Stimulated activated CD4-positive, alpha-beta T cell treated with anti-CD3 and anti-CD28 coated beads, Interleukin-2, amount 100 ng/mL, for 4 hours (primary cell): ENCODE measurements at regions not wholly inside any gene's neighbourhood (a gene's known extent, or its start where the extent isn't known, plus 50 kb on each side); places are given as distances from the start of the nearest gene placed in this dataset.

Experiments
- DNase-seq: peaks from one replicate; pipeline ENCODE4 v3.0.0-alpha.2; 2020; ENCODE audit warnings: low read depth

GRCh38 chr9:73655363-73655762 is 503.7 kb downstream of the ANXA1 start:
- no peak for DNase-seq

- no peak for DNase-seq
Measured at GRCh38 chr9:73655831-73656230, 504.2 kb downstream of the ANXA1 start.

- no peak for DNase-seq
Measured at GRCh38 chr9:73665253-73665652, 513.6 kb downstream of the ANXA1 start.

- no peak for DNase-seq
Measured at GRCh38 chr9:73667749-73668148, 516.1 kb downstream of the ANXA1 start.

GRCh38 chr9:73680831-73681230 is 529.2 kb downstream of the ANXA1 start:
- no peak for DNase-seq

- no peak for DNase-seq
Measured at GRCh38 chr9:73682789-73683188, 531.1 kb downstream of the ANXA1 start.

GRCh38 chr9:73683862-73684591 is 532.4 kb downstream of the ANXA1 start:
- DNase-seq, result no peak

GRCh38 chr9:73684601-73685000 is 532.9 kb downstream of the ANXA1 start:
- DNase-seq, result no peak

- no peak for DNase-seq
Measured at GRCh38 chr9:73685786-73686185, 534.1 kb downstream of the ANXA1 start.

GRCh38 chr9:73689051-73689870 is 537.6 kb downstream of the ANXA1 start:
- DNase-seq, result no peak

GRCh38 chr9:73701415-73702057 is 549.9 kb downstream of the ANXA1 start:
- no peak for DNase-seq

GRCh38 chr9:73714294-73714693 is 562.6 kb downstream of the ANXA1 start:
- DNase-seq, result no peak

GRCh38 chr9:73715591-73715990 is 563.9 kb downstream of the ANXA1 start:
- DNase-seq, result no peak

GRCh38 chr9:73719660-73720059 is 568.0 kb downstream of the ANXA1 start:
- no peak for DNase-seq

- DNase-seq, result no peak
Measured at GRCh38 chr9:73720601-73721000, 568.9 kb downstream of the ANXA1 start.

- no peak for DNase-seq
Measured at GRCh38 chr9:73736270-73736669, 584.6 kb downstream of the ANXA1 start.

- DNase-seq, result no peak
Measured at GRCh38 chr9:73738741-73739530, 587.3 kb downstream of the ANXA1 start.

- no peak for DNase-seq
Measured at GRCh38 chr9:73741316-73741715, 589.7 kb downstream of the ANXA1 start.

GRCh38 chr9:73742412-73742811 is 590.7 kb downstream of the ANXA1 start:
- DNase-seq, result no peak

GRCh38 chr9:73743826-73744225 is 592.2 kb downstream of the ANXA1 start:
- no peak for DNase-seq

- no peak for DNase-seq
Measured at GRCh38 chr9:73745598-73745997, 593.9 kb downstream of the ANXA1 start.

- DNase-seq, result no peak
Measured at GRCh38 chr9:73753171-73753570, 601.5 kb downstream of the ANXA1 start.
